ENCODE measurements at regions not wholly inside any gene's neighbourhood (a gene's known extent, or its start where the extent isn't known, plus 50 kb on each side); places are given as distances from the start of the nearest gene placed in this dataset.
"Not testable (repeated sequence)": the region's sequence is repeated elsewhere in the genome, so short reads cannot be mapped to it uniquely, and the experiment has no call there.

GRCh38 chr7:156327916-156328315 lies 312.7 kb upstream of the RNF32 start:
- ChIA-PET POLR2A (no interaction called here), CTCF (interaction anchor here (1.2 kb wide), 1 partner anchor 8 kb away, joined by 3 read pairs; no protein-coding TSS in a partner anchor)
- no peak for TF ChIP-seq CTCF (IDR thresholded peaks at IDR 0.05; ENCODE audit: control extremely low read depth, extremely low read depth, low read depth, missing control alignments)
- no peak for DNase-seq (ENCODE audit: extremely low spot score)

GRCh38 chr7:156327474-156327873 lies 313.1 kb upstream of the RNF32 start:
- no peak for TF ChIP-seq CTCF (IDR thresholded peaks at IDR 0.05; ENCODE audit: control extremely low read depth, extremely low read depth, low read depth, missing control alignments)
- ChIA-PET POLR2A (no interaction called here), CTCF (interaction anchor here (1.2 kb wide), 1 partner anchor 8 kb away, joined by 3 read pairs; no protein-coding TSS in a partner anchor)
- no peak for DNase-seq (ENCODE audit: extremely low spot score)

- TF ChIP-seq CTCF (IDR thresholded peaks at IDR 0.05; ENCODE audit: control extremely low read depth, extremely low read depth, low read depth, missing control alignments), result no peak
- POLR2A ChIA-PET, result no interaction called here
- DNase-seq (ENCODE audit: extremely low spot score), result no peak
- CTCF ChIA-PET, result interaction anchor here (1.0 kb wide), 1 partner anchor 14 kb away, joined by 3 read pairs; no protein-coding TSS in a partner anchor
These were observed 316.4 kb upstream of the RNF32 start for GRCh38 chr7:156324201-156324600.

- CTCF ChIA-PET; POLR2A ChIA-PET; DNase-seq (ENCODE audit: extremely low spot score): not testable (repeated sequence)
These were observed 319.1 kb upstream of the RNF32 start for GRCh38 chr7:156321430-156321829.

GRCh38 chr7:156318926-156319325 lies 321.6 kb upstream of the RNF32 start:
- no peak for TF ChIP-seq CTCF (IDR thresholded peaks at IDR 0.05; ENCODE audit: control extremely low read depth, extremely low read depth, low read depth, missing control alignments)
- DNase-seq (ENCODE audit: extremely low spot score), result no peak
- ChIA-PET CTCF (interaction anchor here (1.4 kb wide), 1 partner anchor 9 kb away, joined by 3 read pairs; no protein-coding TSS in a partner anchor), POLR2A (no interaction called here)

- no peak for DNase-seq (ENCODE audit: extremely low spot score)
- ChIA-PET CTCF (no interaction called here), POLR2A (no interaction called here)
- TF ChIP-seq CTCF (IDR thresholded peaks at IDR 0.05; ENCODE audit: control extremely low read depth, extremely low read depth, low read depth, missing control alignments), result no peak
These were observed 322.1 kb upstream of the RNF32 start for GRCh38 chr7:156318426-156318825.

- ChIA-PET CTCF (no interaction called here), POLR2A (no interaction called here)
- no peak for DNase-seq (ENCODE audit: extremely low spot score)
- TF ChIP-seq CTCF (IDR thresholded peaks at IDR 0.05; ENCODE audit: control extremely low read depth, extremely low read depth, low read depth, missing control alignments), result no peak
These were observed 331.5 kb upstream of the RNF32 start for GRCh38 chr7:156309016-156309620.
